ENCODE measurements at regions not wholly inside any gene's neighbourhood (a gene's known extent, or its start where the extent isn't known, plus 50 kb on each side); places are given as distances from the start of the nearest gene placed in this dataset.
"Not testable (repeated sequence)": the region's sequence is repeated elsewhere in the genome, so short reads cannot be mapped to it uniquely, and the experiment has no call there.

GRCh38 chr12:34229033-34229432 lies 206.7 kb downstream of the ALG10 start:
- DNase-seq = not testable (repeated sequence)

- DNase-seq = no peak
These were observed 211.3 kb downstream of the ALG10 start for GRCh38 chr12:34233618-34234017.

GRCh38 chr12:34236073-34236472 lies 213.8 kb downstream of the ALG10 start:
- no peak for DNase-seq

GRCh38 chr12:34244608-34245007 lies 222.3 kb downstream of the ALG10 start:
- DNase-seq = no peak

- no peak for DNase-seq
These were observed 227.0 kb downstream of the ALG10 start for GRCh38 chr12:34249271-34249670.

GRCh38 chr12:34251879-34252278 lies 229.6 kb downstream of the ALG10 start:
- not testable (repeated sequence) for DNase-seq

GRCh38 chr12:34253674-34254073 lies 231.4 kb downstream of the ALG10 start:
- no peak for DNase-seq

GRCh38 chr12:34257093-34257492 lies 234.8 kb downstream of the ALG10 start:
- DNase-seq = no peak

- not testable (repeated sequence) for DNase-seq
These were observed 239.8 kb downstream of the ALG10 start for GRCh38 chr12:34262140-34262539.

- DNase-seq = no peak
These were observed 241.8 kb downstream of the ALG10 start for GRCh38 chr12:34264110-34264509.

- DNase-seq = not testable (repeated sequence)
These were observed 251.4 kb downstream of the ALG10 start for GRCh38 chr12:34273703-34274102.

- no peak for DNase-seq
These were observed 252.8 kb downstream of the ALG10 start for GRCh38 chr12:34275129-34275528.

- DNase-seq = peak in 1 of 2 donors; percentile 5
These were observed 264.2 kb downstream of the ALG10 start for GRCh38 chr12:34286483-34286882.

- DNase-seq = peak in 1 of 2 donors; percentile 1
These were observed 264.6 kb downstream of the ALG10 start for GRCh38 chr12:34286934-34287333.

- peak in 1 of 2 donors; percentile 0 for DNase-seq
These were observed 265.1 kb downstream of the ALG10 start for GRCh38 chr12:34287437-34287836.

GRCh38 chr12:34287986-34288962 lies 266.0 kb downstream of the ALG10 start:
- DNase-seq = peak in 1 of 2 donors; percentile 7

GRCh38 chr12:34288963-34289345 lies 266.7 kb downstream of the ALG10 start:
- DNase-seq = peak in 1 of 2 donors; percentile 10

- peak in 1 of 2 donors; percentile 7 for DNase-seq
These were observed 267.4 kb downstream of the ALG10 start for GRCh38 chr12:34289431-34290380.

- peak in 1 of 2 donors; percentile 5 for DNase-seq
These were observed 268.2 kb downstream of the ALG10 start for GRCh38 chr12:34290381-34290995.

GRCh38 chr12:34291001-34291400 lies 268.7 kb downstream of the ALG10 start:
- DNase-seq = no peak

GRCh38 chr12:34291426-34291901 lies 269.2 kb downstream of the ALG10 start:
- DNase-seq = peak in 1 of 2 donors; percentile 5

Data from CD4-positive, alpha-beta T cell treated with Interleukin-4 for 1 hour (primary cell).